ENCODE measurements at regions not wholly inside any gene's neighbourhood (a gene's known extent, or its start where the extent isn't known, plus 50 kb on each side); places are given as distances from the start of the nearest gene placed in this dataset.
A peak's percentile ranks its signal among the peaks of the same experiment; 100 is the strongest.

DNA sequence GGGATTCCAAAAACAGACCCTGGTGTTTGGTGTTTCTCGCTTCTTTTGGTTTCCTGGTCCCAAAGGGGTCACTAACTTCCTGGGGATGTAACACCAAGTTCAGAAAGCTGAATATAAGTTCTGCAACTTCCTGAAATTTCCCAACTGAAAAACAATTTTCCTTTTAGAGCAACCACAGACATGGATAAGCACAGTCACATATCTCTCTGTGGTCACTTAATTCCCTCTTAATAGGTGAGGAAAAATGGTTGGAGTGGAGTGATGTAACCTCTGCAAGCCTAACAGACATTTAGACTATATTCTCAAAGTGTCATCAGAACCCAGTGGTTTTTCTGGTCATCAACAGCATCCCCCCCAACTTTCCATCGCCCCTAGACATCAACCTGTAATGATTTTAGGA lies 135.3 kb downstream of the PRELID2 start:
- Mint-ChIP-seq H3K4me3 (ENCODE audit: low read depth, unreplicated experiment) (no peak overlapping the region), H3K27me3 (ENCODE audit: unreplicated experiment) (no peaks in the 10 kb centered on the region), H3K4me1 (ENCODE audit: low read depth, unreplicated experiment) (no peaks in the 10 kb centered on the region), H3K9me3 (ENCODE audit: low read depth, unreplicated experiment) (no peaks in the 10 kb centered on the region), H3K27ac (ENCODE audit: unreplicated experiment) (no peak overlapping the region), H3K36me3 (ENCODE audit: insufficient read depth, unreplicated experiment) (no peaks in the 10 kb centered on the region)
- BruUV-seq (replicated peaks), result no TSS peak
- intact Hi-C loops (cut with micrococcal nuclease; ENCODE audit: unreplicated experiment), result loop anchor here (5.0 kb wide), 1 partner anchor 187 kb away; no protein-coding TSS in a partner anchor
- no peak for DNase-seq
- CTCF ChIA-PET, result no interaction called here
- no peak for TF ChIP-seq CTCF (IDR thresholded peaks at IDR 0.05; ENCODE audit: unreplicated experiment)

- Mint-ChIP-seq H3K27me3 (ENCODE audit: unreplicated experiment) (no peaks in the 10 kb centered on the region), H3K4me3 (ENCODE audit: low read depth, unreplicated experiment) (no peak overlapping the region), H3K36me3 (ENCODE audit: insufficient read depth, unreplicated experiment) (no peaks in the 10 kb centered on the region), H3K27ac (ENCODE audit: unreplicated experiment) (no peak overlapping the region), H3K4me1 (ENCODE audit: low read depth, unreplicated experiment) (no peaks in the 10 kb centered on the region), H3K9me3 (ENCODE audit: low read depth, unreplicated experiment) (no peaks in the 10 kb centered on the region)
- BruUV-seq (replicated peaks), result no TSS peak
- intact Hi-C loops (cut with micrococcal nuclease; ENCODE audit: unreplicated experiment), result loop anchor here (2.0 kb wide), 2 partner anchors 127 to 355 kb away; no protein-coding TSS in a partner anchor
- DNase-seq, result peak; percentile 54
- CTCF ChIA-PET, result interaction anchor here (0.7 kb wide), 1 partner anchor 191 kb away, joined by 3 read pairs; no protein-coding TSS in a partner anchor
- peak; percentile 55 for TF ChIP-seq CTCF (IDR thresholded peaks at IDR 0.05; ENCODE audit: unreplicated experiment)
Observed at GRCh38 chr5:145697251-145697990, 137.7 kb downstream of the PRELID2 start.

DNA sequence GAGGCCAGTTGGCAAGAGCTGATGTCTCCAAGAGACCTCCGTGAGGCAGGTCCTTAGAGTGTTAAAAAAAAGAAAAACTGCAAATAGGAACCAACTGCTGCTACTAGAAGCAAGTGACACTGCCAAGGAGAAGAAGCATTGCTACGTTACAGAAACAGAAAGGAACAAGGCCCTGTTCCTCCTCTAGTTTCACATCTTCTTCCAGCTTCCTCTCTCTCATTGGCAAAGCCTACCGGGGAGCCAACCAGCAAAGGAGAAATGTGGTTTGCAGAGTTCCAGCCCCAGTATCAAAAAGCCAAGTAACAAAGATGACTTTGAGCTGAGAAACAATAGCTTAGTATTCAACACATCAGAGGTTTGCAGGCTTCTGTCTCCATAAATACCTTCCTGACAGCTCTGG lies 145.9 kb downstream of the PRELID2 start:
- H3K27me3 Mint-ChIP-seq (ENCODE audit: unreplicated experiment), result no peaks in the 10 kb centered on the region
- H3K4me3 Mint-ChIP-seq (ENCODE audit: low read depth, unreplicated experiment), result no peak overlapping the region
- no peak overlapping the region for H3K27ac Mint-ChIP-seq (ENCODE audit: unreplicated experiment)
- DNase-seq, result no peak
- H3K4me1 Mint-ChIP-seq (ENCODE audit: low read depth, unreplicated experiment), result no peaks in the 10 kb centered on the region
- BruUV-seq (replicated peaks), result no TSS peak
- no peaks in the 10 kb centered on the region for H3K9me3 Mint-ChIP-seq (ENCODE audit: low read depth, unreplicated experiment)
- CTCF ChIA-PET, result no interaction called here
- no peak for TF ChIP-seq CTCF (IDR thresholded peaks at IDR 0.05; ENCODE audit: unreplicated experiment)
- intact Hi-C loops (cut with micrococcal nuclease; ENCODE audit: unreplicated experiment), result no loop called here
- no peaks in the 10 kb centered on the region for H3K36me3 Mint-ChIP-seq (ENCODE audit: insufficient read depth, unreplicated experiment)

GRCh38 chr5:145687943-145688342 lies 147.2 kb downstream of the PRELID2 start:
- intact Hi-C loops (cut with micrococcal nuclease; ENCODE audit: unreplicated experiment), result loop anchor here (1.0 kb wide), 1 partner anchor 357 kb away; no protein-coding TSS in a partner anchor
- H3K27me3 Mint-ChIP-seq (ENCODE audit: unreplicated experiment), result no peaks in the 10 kb centered on the region
- DNase-seq, result no peak
- no peak overlapping the region for H3K27ac Mint-ChIP-seq (ENCODE audit: unreplicated experiment)
- BruUV-seq (replicated peaks), result no TSS peak
- no peak for TF ChIP-seq CTCF (IDR thresholded peaks at IDR 0.05; ENCODE audit: unreplicated experiment)
- no peaks in the 10 kb centered on the region for H3K9me3 Mint-ChIP-seq (ENCODE audit: low read depth, unreplicated experiment)
- H3K4me1 Mint-ChIP-seq (ENCODE audit: low read depth, unreplicated experiment), result no peaks in the 10 kb centered on the region
- H3K36me3 Mint-ChIP-seq (ENCODE audit: insufficient read depth, unreplicated experiment), result no peaks in the 10 kb centered on the region
- CTCF ChIA-PET, result no interaction called here
- no peak overlapping the region for H3K4me3 Mint-ChIP-seq (ENCODE audit: low read depth, unreplicated experiment)
